ENCODE measurements at regions not wholly inside any gene's neighbourhood (a gene's known extent, or its start where the extent isn't known, plus 50 kb on each side); places are given as distances from the start of the nearest gene placed in this dataset.

- intact Hi-C loops (cut with DNase I): no loop called here
- Histone ChIP-seq H3K4me3 (no peak overlapping the region), H3K27ac (no peak overlapping the region), H3K4me1 (replicated peaks in 1 of 2) (peaks cover 0 to 14% of the 10 kb centered on the region in 2 donors), H3K27me3 (no peaks in the 10 kb centered on the region), H3K9me3 (replicated peaks in 1 of 3) (no peaks in the 10 kb centered on the region), H3K36me3 (replicated peaks in 1 of 2) (no peaks in the 10 kb centered on the region)
- DNase-seq: no peak
- no peak for TF ChIP-seq POLR2A (IDR thresholded peaks at IDR 0.05)
- TF ChIP-seq, protein P1, sequence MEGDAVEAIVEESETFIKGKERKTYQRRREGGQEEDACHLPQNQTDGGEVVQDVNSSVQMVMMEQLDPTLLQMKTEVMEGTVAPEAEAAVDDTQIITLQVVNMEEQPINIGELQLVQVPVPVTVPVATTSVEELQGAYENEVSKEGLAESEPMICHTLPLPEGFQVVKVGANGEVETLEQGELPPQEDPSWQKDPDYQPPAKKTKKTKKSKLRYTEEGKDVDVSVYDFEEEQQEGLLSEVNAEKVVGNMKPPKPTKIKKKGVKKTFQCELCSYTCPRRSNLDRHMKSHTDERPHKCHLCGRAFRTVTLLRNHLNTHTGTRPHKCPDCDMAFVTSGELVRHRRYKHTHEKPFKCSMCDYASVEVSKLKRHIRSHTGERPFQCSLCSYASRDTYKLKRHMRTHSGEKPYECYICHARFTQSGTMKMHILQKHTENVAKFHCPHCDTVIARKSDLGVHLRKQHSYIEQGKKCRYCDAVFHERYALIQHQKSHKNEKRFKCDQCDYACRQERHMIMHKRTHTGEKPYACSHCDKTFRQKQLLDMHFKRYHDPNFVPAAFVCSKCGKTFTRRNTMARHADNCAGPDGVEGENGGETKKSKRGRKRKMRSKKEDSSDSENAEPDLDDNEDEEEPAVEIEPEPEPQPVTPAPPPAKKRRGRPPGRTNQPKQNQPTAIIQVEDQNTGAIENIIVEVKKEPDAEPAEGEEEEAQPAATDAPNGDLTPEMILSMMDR (IDR thresholded peaks at IDR 0.05): no peak
- 85 to 96% (median 86%) methylated on average over 2 of the region's 2 CpGs for WGBS, 4 donors
Observed at GRCh38 chr14:55813630-55814029, 233.6 kb downstream of the KTN1 start.

- 53 to 69% (median 62%) methylated on average over 1 of the region's 1 CpG for WGBS, 4 donors
- Histone ChIP-seq H3K36me3 (replicated peaks in 1 of 2) (no peaks in the 10 kb centered on the region), H3K4me3 (no peak overlapping the region), H3K9me3 (replicated peaks in 1 of 3) (no peaks in the 10 kb centered on the region), H3K4me1 (replicated peaks in 1 of 2) (peaks cover 0 to 14% of the 10 kb centered on the region in 2 donors), H3K27me3 (no peaks in the 10 kb centered on the region), H3K27ac (no peak overlapping the region)
- no peak for DNase-seq
- no peak for TF ChIP-seq POLR2A (IDR thresholded peaks at IDR 0.05)
- TF ChIP-seq, protein P1 (IDR thresholded peaks at IDR 0.05): no peak
- intact Hi-C loops (cut with DNase I): no loop called here
Observed at GRCh38 chr14:55814064-55814463, 234.1 kb downstream of the KTN1 start.

DNA sequence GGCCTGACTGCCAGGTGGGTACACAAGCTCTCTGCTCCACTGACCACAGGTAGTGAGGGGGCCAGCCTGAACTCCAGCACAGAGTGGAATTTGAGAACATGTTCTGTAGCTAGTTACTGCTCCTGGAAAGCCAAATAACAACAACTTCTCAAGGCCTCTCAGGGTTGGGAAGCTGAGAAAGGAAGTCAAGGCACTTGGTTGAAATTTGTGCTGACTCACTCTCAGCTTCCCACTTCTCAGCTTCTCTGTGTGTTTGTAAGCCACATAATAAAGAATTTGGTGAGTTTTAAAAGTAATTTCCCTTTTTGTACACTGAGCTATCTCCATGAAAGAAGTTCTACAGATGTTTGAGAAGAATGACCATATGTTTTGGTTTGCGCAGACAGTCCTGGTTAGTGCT is 234.9 kb downstream of the KTN1 start:
- DNase-seq: peak in 1 of 7 donors; percentile 12
- H3K27ac ChIP-seq: peak overlapping the region in 2 of 5 donors; percentile 26 to 45
- TF ChIP-seq, protein P1 (IDR thresholded peaks at IDR 0.05): no peak
- TF ChIP-seq POLR2A (IDR thresholded peaks at IDR 0.05): no peak
- 74 to 97% (median 82%) methylated on average over 1 of the region's 1 CpG for WGBS, 4 donors
- intact Hi-C loops (cut with DNase I): no loop called here
- H3K27me3 ChIP-seq: no peaks in the 10 kb centered on the region
- H3K4me3 ChIP-seq: no peak overlapping the region
- H3K9me3 ChIP-seq (replicated peaks in 1 of 3): no peaks in the 10 kb centered on the region
- H3K4me1 ChIP-seq (replicated peaks in 1 of 2): peaks cover 0 to 14% of the 10 kb centered on the region in 2 donors
- H3K36me3 ChIP-seq (replicated peaks in 1 of 2): no peaks in the 10 kb centered on the region

DNA sequence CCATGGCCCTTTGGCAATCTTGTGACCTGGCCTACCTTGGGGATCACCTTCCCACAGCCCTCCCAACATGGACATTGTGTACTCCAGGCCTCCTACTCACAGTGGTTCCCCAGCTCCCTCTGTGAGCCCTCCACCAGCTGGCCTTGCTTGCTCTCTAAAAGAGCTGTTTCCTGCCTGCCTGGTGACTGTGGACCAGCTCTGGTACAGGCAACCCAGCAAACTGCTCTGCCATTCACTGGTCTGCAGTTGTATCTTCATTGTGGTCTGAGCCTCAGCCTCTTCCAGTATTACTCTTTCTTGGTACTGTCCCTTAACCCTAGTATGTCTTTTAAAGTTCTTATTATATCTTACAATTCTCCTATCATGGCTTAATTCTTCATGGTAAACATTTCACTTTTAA is 236.2 kb downstream of the KTN1 start:
- DNase-seq: no peak
- TF ChIP-seq, protein P1 (IDR thresholded peaks at IDR 0.05): no peak
- no peak for TF ChIP-seq POLR2A (IDR thresholded peaks at IDR 0.05)
- Histone ChIP-seq H3K36me3 (replicated peaks in 1 of 2) (no peaks in the 10 kb centered on the region), H3K9me3 (replicated peaks in 1 of 3) (no peaks in the 10 kb centered on the region), H3K4me1 (replicated peaks in 1 of 2) (peaks cover 0 to 14% of the 10 kb centered on the region in 2 donors), H3K27me3 (no peaks in the 10 kb centered on the region), H3K27ac (no peak overlapping the region), H3K4me3 (no peak overlapping the region)
- intact Hi-C loops (cut with DNase I): no loop called here

Measured in adrenal gland (tissue), 9 donors.